H9 (cell line): ENCODE measurements at regions not wholly inside any gene's neighbourhood (a gene's known extent, or its start where the extent isn't known, plus 50 kb on each side); places are given as distances from the start of the nearest gene placed in this dataset.

ENCODE experiments used
- DNase-seq: peaks from one replicate; pipeline ENCODE4 v3.0.0-alpha.2; 2017
- H2AFZ ChIP-seq: one replicate; pipeline ENCODE4 v1.6.1; 2013; ENCODE audit warnings: mild to moderate bottlenecking, low read length, control low read depth, moderate library complexity
- H2AK5ac ChIP-seq: 2 replicates; pipeline ENCODE4 v1.6.1; 2013; ENCODE audit warnings: low read length, control low read depth, mixed read lengths; ENCODE audit not compliant: insufficient read length
- H2BK120ac ChIP-seq: one replicate; pipeline ENCODE4 v1.6.1; 2013; ENCODE audit warnings: low read depth, mild to moderate bottlenecking, low read length, control low read depth, inconsistent platforms; ENCODE audit not compliant: poor library complexity, severe bottlenecking
- H2BK12ac ChIP-seq: 2 replicates; pipeline ENCODE4 v1.6.1; 2013; ENCODE audit warnings: low read length, control low read depth, mixed read lengths, low read depth; ENCODE audit not compliant: insufficient read length
- H2BK15ac ChIP-seq: 2 replicates; pipeline ENCODE4 v1.6.1; 2013; ENCODE audit warnings: low read depth, low read length, control low read depth
- H2BK20ac ChIP-seq: one replicate; pipeline ENCODE4 v1.6.1; 2013; ENCODE audit warnings: low read depth, mild to moderate bottlenecking, low read length, control low read depth, inconsistent platforms; ENCODE audit not compliant: poor library complexity, severe bottlenecking
- H2BK5ac ChIP-seq: 2 replicates; pipeline ENCODE4 v1.6.1; 2013; ENCODE audit warnings: low read length, control low read depth, mixed read lengths; ENCODE audit not compliant: insufficient read length
- H3K14ac ChIP-seq: 2 replicates; pipeline ENCODE4 v1.6.1; 2013; ENCODE audit warnings: low read length, control low read depth; ENCODE audit not compliant: insufficient read depth
- H3K18ac ChIP-seq: 2 replicates; pipeline ENCODE4 v1.6.1; 2013; ENCODE audit warnings: low read depth, mild to moderate bottlenecking, mixed read lengths, low read length, control low read depth; ENCODE audit not compliant: insufficient read length
- H3K23ac ChIP-seq: 2 replicates; pipeline ENCODE4 v1.6.1; 2013; ENCODE audit warnings: low read length, control low read depth, mixed read lengths, low read depth; ENCODE audit not compliant: insufficient read length
- H3K23me2 ChIP-seq: 2 replicates; pipeline ENCODE4 v1.6.1; 2013; ENCODE audit warnings: low read depth, mild to moderate bottlenecking, mixed read lengths, low read length, control low read depth; ENCODE audit not compliant: insufficient read length, poor library complexity, severe bottlenecking
- H3K27ac ChIP-seq: 2 replicates; pipeline ENCODE4 v1.5.1; 2013; ENCODE audit warnings: low read length, control low read depth, mixed read lengths, low read depth; ENCODE audit not compliant: insufficient read length
- H3K27me3 ChIP-seq: 2 replicates; pipeline ENCODE4 v1.6.1; 2013; ENCODE audit warnings: low read length, control low read depth, inconsistent platforms; ENCODE audit not compliant: insufficient read depth
- H3K4ac ChIP-seq: 2 replicates; pipeline ENCODE4 v1.6.1; 2013; ENCODE audit warnings: low read depth, mild to moderate bottlenecking, control low read depth, inconsistent platforms, low read length, moderate library complexity
- H3K4me1 ChIP-seq: 2 replicates; pipeline ENCODE4 v1.6.1; 2013; ENCODE audit warnings: low read length, control low read depth, inconsistent platforms; ENCODE audit not compliant: insufficient read depth
- H3K4me2 ChIP-seq: 2 replicates; pipeline ENCODE4 v1.6.1; 2013; ENCODE audit warnings: low read length, control low read depth, mixed read lengths; ENCODE audit not compliant: insufficient read length, insufficient read depth
- H3K56ac ChIP-seq: 2 replicates; pipeline ENCODE4 v1.6.1; 2013; ENCODE audit warnings: low read depth, mild to moderate bottlenecking, mixed read lengths, low read length, control low read depth; ENCODE audit not compliant: insufficient read length
- H3K79me1 ChIP-seq: 2 replicates; pipeline ENCODE4 v1.6.1; 2013; ENCODE audit warnings: low read depth, mild to moderate bottlenecking, moderate library complexity, low read length, control low read depth, inconsistent platforms; ENCODE audit not compliant: insufficient read depth, poor library complexity, severe bottlenecking
- H3K79me2 ChIP-seq: 2 replicates; pipeline ENCODE4 v1.6.1; 2013; ENCODE audit warnings: low read length, control low read depth, inconsistent platforms; ENCODE audit not compliant: insufficient read depth
- H3K9ac ChIP-seq: 2 replicates; pipeline ENCODE4 v1.6.1; 2013; ENCODE audit warnings: low read length, control low read depth, mixed read lengths; ENCODE audit not compliant: insufficient read length; ENCODE audit errors: extremely low read depth
- H3K9me3 ChIP-seq: one replicate; pipeline ENCODE4 v1.6.1; 2013; ENCODE audit warnings: low read depth, low read length, inconsistent platforms; ENCODE audit not compliant: control insufficient read depth
- H3T11ph ChIP-seq: one replicate; pipeline ENCODE4 v1.6.1; 2013; ENCODE audit warnings: mild to moderate bottlenecking, low read length, control low read depth, inconsistent platforms
- H4K20me1 ChIP-seq: one replicate; pipeline ENCODE4 v1.6.1; 2013; ENCODE audit not compliant: control insufficient read depth, insufficient read length, insufficient read depth
- H4K5ac ChIP-seq: 2 replicates; pipeline ENCODE4 v1.6.1; 2013; ENCODE audit warnings: low read depth, mild to moderate bottlenecking, mixed read lengths, low read length, control low read depth; ENCODE audit not compliant: insufficient read length
- H4K8ac ChIP-seq: replicated peaks from 2 replicates; pipeline ENCODE4 v1.6.1; 2013; ENCODE audit warnings: low read length, control low read depth, mixed read lengths, low read depth; ENCODE audit not compliant: insufficient read length
- H4K91ac ChIP-seq: 2 replicates; pipeline ENCODE4 v1.6.1; 2013; ENCODE audit warnings: low read depth, mild to moderate bottlenecking, moderate library complexity, mixed read lengths, low read length, control low read depth; ENCODE audit not compliant: insufficient read length
- H3K27ac Mint-ChIP-seq, 3 experiments: 2 replicates in 2 of 3; 3 replicates in 1 of 3; pipeline ENCODE4 v1.8.0; 2020 to 2021; ENCODE audit warnings: mixed read lengths in 3 of 3, mild to moderate bottlenecking in 1 of 3, moderate library complexity in 1 of 3
- H3K27me3 Mint-ChIP-seq: 2 replicates; pipeline ENCODE4 v1.8.0; 2021; ENCODE audit warnings: low read depth, mild to moderate bottlenecking, moderate library complexity, mixed read lengths
- H3K36me3 Mint-ChIP-seq, 3 experiments: 2 replicates in 2 of 3; 3 replicates in 1 of 3; pipeline ENCODE4 v1.8.0; 2020 to 2021; ENCODE audit warnings: low read depth in 3 of 3, mixed read lengths in 3 of 3; ENCODE audit not compliant: insufficient read depth in 1 of 3
- H3K4me1 Mint-ChIP-seq, 2 experiments: 2 replicates each; pipeline ENCODE4 v1.8.0; 2020; ENCODE audit warnings: mixed read lengths in 2 of 2
- H3K4me3 Mint-ChIP-seq, 2 experiments: 2 replicates in 1 of 2; 3 replicates in 1 of 2; pipeline ENCODE4 v1.8.0; 2020 to 2021; ENCODE audit warnings: mild to moderate bottlenecking in 2 of 2, mixed read lengths in 2 of 2, moderate library complexity in 1 of 2
- H3K9me3 Mint-ChIP-seq, 2 experiments: 2 replicates in 1 of 2; 3 replicates in 1 of 2; pipeline ENCODE4 v1.8.0; 2020; ENCODE audit warnings: mild to moderate bottlenecking in 2 of 2, mixed read lengths in 2 of 2, moderate library complexity in 1 of 2
- WGBS: extraction: QIAGEN DNeasy Blood & Tissue Kit; methylation state at CpG from one replicate; pipeline ENCODE4 v1.1.7; 2013; ENCODE audit warnings: missing lambda C conversion rate, low lambda C conversion rate, mixed read lengths; ENCODE audit not compliant: insufficient read length; ENCODE audit errors: extremely low coverage; 5-methylcytosine and 5-hydroxymethylcytosine counted together
- TF ChIP-seq, protein P1 (sequence below): fragments of 200-600 bp; sonication (generic); conservative IDR thresholded peaks from 3 replicates; pipeline ENCODE4 v1.8.0; 2021; ENCODE audit warnings: antibody characterized with exemption, mild to moderate bottlenecking

DNA sequence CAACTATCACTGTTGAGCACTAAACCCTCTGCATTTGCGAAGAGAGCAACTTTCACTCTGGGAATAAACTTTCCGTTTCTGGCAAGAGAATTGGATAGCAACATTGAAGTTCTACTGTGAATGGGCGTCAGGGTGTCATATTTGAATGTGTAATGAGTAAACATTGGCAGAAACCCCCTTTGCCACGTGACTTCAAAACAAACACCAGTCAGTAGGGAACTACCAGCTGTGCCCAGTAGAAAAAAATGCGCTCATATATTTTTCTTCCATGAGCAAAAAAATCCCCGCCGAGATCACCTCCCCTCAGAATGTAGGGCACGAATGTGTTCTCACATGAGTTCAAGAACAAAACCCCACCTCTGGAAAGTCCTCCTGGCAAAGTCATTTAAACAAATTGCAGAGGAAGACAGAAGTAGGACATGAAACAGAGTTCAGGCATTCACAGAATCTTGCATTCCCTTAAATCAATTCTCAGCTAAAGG, 80.6 kb downstream of the BTG1 start:
- Histone ChIP-seq H3K27me3 (no peaks in the 10 kb centered on the region), H4K5ac (no peak overlapping the region), H3K18ac (no peak overlapping the region), H2BK15ac (no peak overlapping the region), H3K23me2 (no peaks in the 10 kb centered on the region), H2AK5ac (no peak overlapping the region), H2BK120ac (no peak overlapping the region), H4K91ac (no peak overlapping the region), H2AFZ (no peak overlapping the region), H3K79me2 (no peaks in the 10 kb centered on the region), H3T11ph (no peak overlapping the region), H4K8ac (no peak overlapping the region), H2BK5ac (no peak overlapping the region), H3K4me1 (no peaks in the 10 kb centered on the region), H3K9ac (no peak overlapping the region), H2BK12ac (no peak overlapping the region), H3K4ac (no peak overlapping the region), H4K20me1 (no peaks in the 10 kb centered on the region), H3K79me1 (no peaks in the 10 kb centered on the region), H3K23ac (no peak overlapping the region), H3K4me2 (no peak overlapping the region), H3K27ac (no peak overlapping the region), H3K9me3 (no peaks in the 10 kb centered on the region), H3K14ac (no peak overlapping the region), H3K56ac (no peak overlapping the region), H2BK20ac (no peak overlapping the region)
- Mint-ChIP-seq H3K4me1 (peaks cover 19 to 20% of the 10 kb centered on the region in 2 experiments), H3K36me3 (no peaks in the 10 kb centered on the region), H3K4me3 (no peak overlapping the region), H3K27me3 (no peaks in the 10 kb centered on the region), H3K27ac (peak overlapping the region in 1 of 3 experiments; percentile 75; a peak in 3 of 7 replicates), H3K9me3 (no peaks in the 10 kb centered on the region; a peak in 1 of 5 replicates)
- TF ChIP-seq, protein P1, sequence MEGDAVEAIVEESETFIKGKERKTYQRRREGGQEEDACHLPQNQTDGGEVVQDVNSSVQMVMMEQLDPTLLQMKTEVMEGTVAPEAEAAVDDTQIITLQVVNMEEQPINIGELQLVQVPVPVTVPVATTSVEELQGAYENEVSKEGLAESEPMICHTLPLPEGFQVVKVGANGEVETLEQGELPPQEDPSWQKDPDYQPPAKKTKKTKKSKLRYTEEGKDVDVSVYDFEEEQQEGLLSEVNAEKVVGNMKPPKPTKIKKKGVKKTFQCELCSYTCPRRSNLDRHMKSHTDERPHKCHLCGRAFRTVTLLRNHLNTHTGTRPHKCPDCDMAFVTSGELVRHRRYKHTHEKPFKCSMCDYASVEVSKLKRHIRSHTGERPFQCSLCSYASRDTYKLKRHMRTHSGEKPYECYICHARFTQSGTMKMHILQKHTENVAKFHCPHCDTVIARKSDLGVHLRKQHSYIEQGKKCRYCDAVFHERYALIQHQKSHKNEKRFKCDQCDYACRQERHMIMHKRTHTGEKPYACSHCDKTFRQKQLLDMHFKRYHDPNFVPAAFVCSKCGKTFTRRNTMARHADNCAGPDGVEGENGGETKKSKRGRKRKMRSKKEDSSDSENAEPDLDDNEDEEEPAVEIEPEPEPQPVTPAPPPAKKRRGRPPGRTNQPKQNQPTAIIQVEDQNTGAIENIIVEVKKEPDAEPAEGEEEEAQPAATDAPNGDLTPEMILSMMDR: no peak
- no CpG with 5 or more reads among the region's 8 CpGs for WGBS
- no peak for DNase-seq
